ENCODE measurements at regions not wholly inside any gene's neighbourhood (a gene's known extent, or its start where the extent isn't known, plus 50 kb on each side); places are given as distances from the start of the nearest gene placed in this dataset.
"Not testable (repeated sequence)": the region's sequence is repeated elsewhere in the genome, so short reads cannot be mapped to it uniquely, and the experiment has no call there.

- Histone ChIP-seq H3K27me3 (no peaks in the 10 kb centered on the region), H3K9me3 (no peaks in the 10 kb centered on the region), H3K4me1 (no peaks in the 10 kb centered on the region), H3K4me3 (no peak overlapping the region), H3K27ac (no peak overlapping the region), H3K36me3 (no peaks in the 10 kb centered on the region)
- WGBS, 2 donors: 29 to 85% methylated on average over 1 of the region's 1 CpG
- DNase-seq: no peak
- TF ChIP-seq POLR2A (IDR thresholded peaks at IDR 0.05): no peak
- no peak for TF ChIP-seq CTCF (IDR thresholded peaks at IDR 0.05)
- intact Hi-C loops (cut with DNase I): no loop called here
Observed at GRCh38 chr2:18267501-18267900, 293.0 kb downstream of the RDH14 start.

- 35 to 49% methylated on average over 8 of the region's 8 CpGs for WGBS, 2 donors
- intact Hi-C loops (cut with DNase I); H3K27ac ChIP-seq; DNase-seq; H3K9me3 ChIP-seq; H3K4me1 ChIP-seq; H3K4me3 ChIP-seq; H3K27me3 ChIP-seq; H3K36me3 ChIP-seq: not testable (repeated sequence)
Observed at GRCh38 chr2:18266699-18267098, 293.8 kb downstream of the RDH14 start.

- intact Hi-C loops (cut with DNase I): no loop called here
- DNase-seq: no peak
- Histone ChIP-seq H3K36me3 (no peaks in the 10 kb centered on the region), H3K27me3 (no peaks in the 10 kb centered on the region), H3K4me1 (no peaks in the 10 kb centered on the region), H3K9me3 (no peaks in the 10 kb centered on the region), H3K4me3 (no peak overlapping the region), H3K27ac (no peak overlapping the region)
- 61 to 63% methylated on average over 7 of the region's 7 CpGs for WGBS, 2 donors
- TF ChIP-seq CTCF (IDR thresholded peaks at IDR 0.05) (no peak), POLR2A (IDR thresholded peaks at IDR 0.05) (no peak)
Observed at GRCh38 chr2:18265614-18266586, 294.6 kb downstream of the RDH14 start.

GRCh38 chr2:18262601-18263000 is 297.9 kb downstream of the RDH14 start:
- H3K4me3 ChIP-seq: no peak overlapping the region
- WGBS, 2 donors: 37 to 45% methylated on average over 4 of the region's 4 CpGs
- H3K4me1 ChIP-seq: no peaks in the 10 kb centered on the region
- no peak for TF ChIP-seq CTCF (IDR thresholded peaks at IDR 0.05)
- TF ChIP-seq POLR2A (IDR thresholded peaks at IDR 0.05): no peak
- intact Hi-C loops (cut with DNase I): no loop called here
- no peaks in the 10 kb centered on the region for H3K27me3 ChIP-seq
- no peak for DNase-seq
- H3K27ac ChIP-seq: no peak overlapping the region
- H3K36me3 ChIP-seq: no peaks in the 10 kb centered on the region
- H3K9me3 ChIP-seq: no peaks in the 10 kb centered on the region

GRCh38 chr2:18253686-18254197 is 306.7 kb downstream of the RDH14 start:
- Histone ChIP-seq H3K4me3 (no peak overlapping the region), H3K4me1 (no peaks in the 10 kb centered on the region), H3K27me3 (no peaks in the 10 kb centered on the region), H3K9me3 (peaks cover 0 to 9% (median 0%) of the 10 kb centered on the region in 3 donors), H3K36me3 (no peaks in the 10 kb centered on the region), H3K27ac (no peak overlapping the region)
- intact Hi-C loops (cut with DNase I): no loop called here
- TF ChIP-seq POLR2A (IDR thresholded peaks at IDR 0.05): no peak
- TF ChIP-seq CTCF (IDR thresholded peaks at IDR 0.05): no peak
- DNase-seq: no peak
- 86 to 91% methylated on average over 2 to 5 of the region's 5 CpGs for WGBS, 2 donors

Measured in esophagus squamous epithelium (tissue), 5 donors.